Stomach smooth muscle (tissue), 2 donors: ENCODE measurements at regions not wholly inside any gene's neighbourhood (a gene's known extent, or its start where the extent isn't known, plus 50 kb on each side); places are given as distances from the start of the nearest gene placed in this dataset.

ENCODE experiments used
- H3K27ac ChIP-seq: one replicate; pipeline ENCODE4 v1.7.0; 2013; ENCODE audit warnings: mild to moderate bottlenecking, low read length, inconsistent platforms
- H3K27me3 ChIP-seq, 2 donors: one replicate each; pipeline ENCODE4 v1.7.0; 2013; ENCODE audit warnings: low read length in 2 of 2; ENCODE audit not compliant: insufficient read depth in 2 of 2, control insufficient read depth in 1 of 2
- H3K36me3 ChIP-seq, 2 donors: one replicate each; pipeline ENCODE4 v1.7.0; 2013; ENCODE audit warnings: low read length in 2 of 2; ENCODE audit not compliant: control insufficient read depth in 2 of 2, insufficient read depth in 2 of 2
- H3K4me1 ChIP-seq: one replicate; pipeline ENCODE4 v1.7.0; 2013; ENCODE audit warnings: low read length; ENCODE audit not compliant: control insufficient read depth, insufficient read depth
- H3K4me3 ChIP-seq, 2 donors: one replicate each; pipeline ENCODE4 v1.7.0; 2013; ENCODE audit warnings: low read length in 2 of 2
- H3K9ac ChIP-seq, 2 donors: one replicate each; pipeline ENCODE4 v1.7.0; 2013; ENCODE audit warnings: low read length in 2 of 2, mild to moderate bottlenecking in 1 of 2
- H3K9me3 ChIP-seq, 2 donors: one replicate each; pipeline ENCODE4 v1.7.0; 2013; ENCODE audit warnings: low read length in 2 of 2; ENCODE audit not compliant: control insufficient read depth in 2 of 2
- donor health status: healthy.
- donor health status: Pancreatic carcinoma.

- Histone ChIP-seq H3K36me3 (no peaks in the 10 kb centered on the region), H3K27ac (no peak overlapping the region), H3K9me3 (peaks cover 0 to 4% of the 10 kb centered on the region in 2 donors), H3K4me3 (no peak overlapping the region), H3K27me3 (no peaks in the 10 kb centered on the region), H3K9ac (no peak overlapping the region), H3K4me1 (no peaks in the 10 kb centered on the region)
These were observed 241.0 kb downstream of the SHOX start for GRCh38 chrX:871626-872025.

- Histone ChIP-seq H3K27ac (no peak overlapping the region), H3K27me3 (no peaks in the 10 kb centered on the region), H3K9ac (no peak overlapping the region), H3K4me3 (no peak overlapping the region), H3K36me3 (no peaks in the 10 kb centered on the region), H3K9me3 (peaks cover 0 to 4% of the 10 kb centered on the region in 2 donors), H3K4me1 (no peaks in the 10 kb centered on the region)
These were observed 237.5 kb downstream of the SHOX start for GRCh38 chrX:867966-868647.

GRCh38 chrX:867502-867901 is 236.9 kb downstream of the SHOX start:
- Histone ChIP-seq H3K36me3 (no peaks in the 10 kb centered on the region), H3K9me3 (peaks cover 0 to 4% of the 10 kb centered on the region in 2 donors), H3K27ac (no peak overlapping the region), H3K27me3 (no peaks in the 10 kb centered on the region), H3K4me3 (no peak overlapping the region), H3K9ac (no peak overlapping the region), H3K4me1 (no peaks in the 10 kb centered on the region)

GRCh38 chrX:866441-866990 is 235.9 kb downstream of the SHOX start:
- Histone ChIP-seq H3K27ac (no peak overlapping the region), H3K4me1 (no peaks in the 10 kb centered on the region), H3K4me3 (no peak overlapping the region), H3K27me3 (no peaks in the 10 kb centered on the region), H3K36me3 (no peaks in the 10 kb centered on the region), H3K9ac (no peak overlapping the region), H3K9me3 (no peaks in the 10 kb centered on the region)

- H3K9ac ChIP-seq = no peak overlapping the region
- no peaks in the 10 kb centered on the region for H3K9me3 ChIP-seq
- no peak overlapping the region for H3K4me3 ChIP-seq
- no peaks in the 10 kb centered on the region for H3K4me1 ChIP-seq
- no peaks in the 10 kb centered on the region for H3K36me3 ChIP-seq
- no peaks in the 10 kb centered on the region for H3K27me3 ChIP-seq
- no peak overlapping the region for H3K27ac ChIP-seq
These were observed 234.8 kb downstream of the SHOX start for GRCh38 chrX:865422-865821.

GRCh38 chrX:861921-862320 is 231.3 kb downstream of the SHOX start:
- Histone ChIP-seq H3K36me3 (no peaks in the 10 kb centered on the region), H3K4me1 (no peaks in the 10 kb centered on the region), H3K9ac (no peak overlapping the region), H3K9me3 (no peaks in the 10 kb centered on the region), H3K27ac (no peak overlapping the region), H3K4me3 (no peak overlapping the region), H3K27me3 (no peaks in the 10 kb centered on the region)

GRCh38 chrX:861340-861890 is 230.8 kb downstream of the SHOX start:
- no peak overlapping the region for H3K4me3 ChIP-seq
- no peak overlapping the region for H3K27ac ChIP-seq
- H3K36me3 ChIP-seq = no peaks in the 10 kb centered on the region
- no peaks in the 10 kb centered on the region for H3K27me3 ChIP-seq
- no peaks in the 10 kb centered on the region for H3K4me1 ChIP-seq
- H3K9me3 ChIP-seq = no peaks in the 10 kb centered on the region
- H3K9ac ChIP-seq = no peak overlapping the region

GRCh38 chrX:859329-859728 is 228.7 kb downstream of the SHOX start:
- H3K9ac ChIP-seq = no peak overlapping the region
- no peak overlapping the region for H3K27ac ChIP-seq
- H3K36me3 ChIP-seq = no peaks in the 10 kb centered on the region
- no peak overlapping the region for H3K4me3 ChIP-seq
- no peaks in the 10 kb centered on the region for H3K27me3 ChIP-seq
- no peaks in the 10 kb centered on the region for H3K4me1 ChIP-seq
- H3K9me3 ChIP-seq = no peaks in the 10 kb centered on the region

GRCh38 chrX:858542-859078 is 228.0 kb downstream of the SHOX start:
- Histone ChIP-seq H3K36me3 (no peaks in the 10 kb centered on the region), H3K9ac (no peak overlapping the region), H3K9me3 (no peaks in the 10 kb centered on the region)

GRCh38 chrX:857376-857775 is 226.8 kb downstream of the SHOX start:
- Histone ChIP-seq H3K9me3 (peaks cover 0 to 3% of the 10 kb centered on the region in 2 donors), H3K4me1 (no peaks in the 10 kb centered on the region), H3K27ac (no peak overlapping the region), H3K4me3 (no peak overlapping the region), H3K27me3 (no peaks in the 10 kb centered on the region), H3K9ac (no peak overlapping the region), H3K36me3 (no peaks in the 10 kb centered on the region)

More at GRCh38 chrX:858542-859078, 228.0 kb downstream of the SHOX start:
- H3K4me3 ChIP-seq = no peak overlapping the region
- H3K27ac ChIP-seq = no peak overlapping the region
- no peaks in the 10 kb centered on the region for H3K27me3 ChIP-seq
- no peaks in the 10 kb centered on the region for H3K4me1 ChIP-seq
